ENCODE measurements at regions not wholly inside any gene's neighbourhood (a gene's known extent, or its start where the extent isn't known, plus 50 kb on each side); places are given as distances from the start of the nearest gene placed in this dataset.

GRCh38 chr18:71047882-71048281 is 759.0 kb downstream of the SOCS6 start:
- Mint-ChIP-seq H3K4me3 (no peak overlapping the region), H3K36me3 (no peaks in the 10 kb centered on the region), H3K27ac (no peak overlapping the region), H3K4me1 (no peaks in the 10 kb centered on the region), H3K27me3 (ENCODE audit: low read depth in 3 of 3) (peaks cover 0 to 2% (median 0%) of the 10 kb centered on the region in 3 donors), H3K9me3 (peaks cover 0 to 3% (median 0%) of the 10 kb centered on the region in 7 donors)
- H3K4me3 ChIP-seq (replicated peaks in 1 of 3; ENCODE audit: low read depth in 2 of 3, low read length in 3 of 3): no peak overlapping the region
- H3K36me3 ChIP-seq (replicated peaks in 1 of 2; ENCODE audit: control insufficient read depth in 1 of 2, insufficient read depth in 2 of 2, low read length in 2 of 2): no peaks in the 10 kb centered on the region
- no peaks in the 10 kb centered on the region for H3K79me2 ChIP-seq (ENCODE audit: insufficient read depth, low read length)
- no peak overlapping the region for H2AFZ ChIP-seq (ENCODE audit: insufficient read depth, low read depth, low read length, poor library complexity, severe bottlenecking)
- no peaks in the 10 kb centered on the region for H4K20me1 ChIP-seq (ENCODE audit: insufficient read depth, low read length)
- TF ChIP-seq CTCF (IDR thresholded peaks at IDR 0.05): no peak
- no peak overlapping the region for H3K4me2 ChIP-seq (replicated peaks; ENCODE audit: extremely low read depth, low read length, poor library complexity, severe bottlenecking)
- H3K9me3 ChIP-seq (replicated peaks in 1 of 2; ENCODE audit: control insufficient read depth in 1 of 2, insufficient read depth in 1 of 2, low read length in 2 of 2): no peaks in the 10 kb centered on the region
- H3K27me3 ChIP-seq (ENCODE audit: control insufficient read depth in 2 of 2, insufficient read depth in 2 of 2, low read length in 2 of 2): no peaks in the 10 kb centered on the region
- H3K4me1 ChIP-seq (ENCODE audit: control insufficient read depth in 1 of 2, insufficient read depth in 2 of 2, low read length in 2 of 2): no peaks in the 10 kb centered on the region
- no peak for DNase-seq
- intact Hi-C loops (cut with micrococcal nuclease): no loop called here
- H3K9ac ChIP-seq (ENCODE audit: insufficient read depth, low read length, poor library complexity, severe bottlenecking): no peak overlapping the region
- H3K27ac ChIP-seq (ENCODE audit: low read depth in 1 of 2, low read length in 2 of 2): no peak overlapping the region
- no CpG with 5 or more reads among the region's 4 CpGs for WGBS (ENCODE audit: insufficient coverage)

GRCh38 chr18:71045331-71046065 is 756.7 kb downstream of the SOCS6 start:
- intact Hi-C loops (cut with micrococcal nuclease): no loop called here
- Histone ChIP-seq H3K27me3 (ENCODE audit: control insufficient read depth in 2 of 2, insufficient read depth in 2 of 2, low read length in 2 of 2) (no peaks in the 10 kb centered on the region), H3K4me1 (ENCODE audit: control insufficient read depth in 1 of 2, insufficient read depth in 2 of 2, low read length in 2 of 2) (no peaks in the 10 kb centered on the region), H3K36me3 (replicated peaks in 1 of 2; ENCODE audit: control insufficient read depth in 1 of 2, insufficient read depth in 2 of 2, low read length in 2 of 2) (no peaks in the 10 kb centered on the region), H4K20me1 (ENCODE audit: insufficient read depth, low read length) (no peaks in the 10 kb centered on the region), H3K9me3 (replicated peaks in 1 of 2; ENCODE audit: control insufficient read depth in 1 of 2, insufficient read depth in 1 of 2, low read length in 2 of 2) (no peaks in the 10 kb centered on the region), H3K4me2 (replicated peaks; ENCODE audit: extremely low read depth, low read length, poor library complexity, severe bottlenecking) (no peak overlapping the region), H3K79me2 (ENCODE audit: insufficient read depth, low read length) (no peaks in the 10 kb centered on the region), H2AFZ (ENCODE audit: insufficient read depth, low read depth, low read length, poor library complexity, severe bottlenecking) (no peak overlapping the region), H3K27ac (ENCODE audit: low read depth in 1 of 2, low read length in 2 of 2) (no peak overlapping the region), H3K9ac (ENCODE audit: insufficient read depth, low read length, poor library complexity, severe bottlenecking) (no peak overlapping the region), H3K4me3 (replicated peaks in 1 of 3; ENCODE audit: low read depth in 2 of 3, low read length in 3 of 3) (no peak overlapping the region)
- WGBS (ENCODE audit: insufficient coverage): no CpG with 5 or more reads among the region's 1 CpG
- Mint-ChIP-seq H3K27ac (no peak overlapping the region), H3K27me3 (ENCODE audit: low read depth in 3 of 3) (no peaks in the 10 kb centered on the region), H3K9me3 (peaks cover 0 to 3% (median 0%) of the 10 kb centered on the region in 7 donors), H3K4me1 (no peaks in the 10 kb centered on the region), H3K4me3 (no peak overlapping the region), H3K36me3 (no peaks in the 10 kb centered on the region)
- DNase-seq: no peak
- no peak for TF ChIP-seq CTCF (IDR thresholded peaks at IDR 0.05)

Measured in CD14-positive monocyte (primary cell).